ENCODE measurements at regions not wholly inside any gene's neighbourhood (a gene's known extent, or its start where the extent isn't known, plus 50 kb on each side); places are given as distances from the start of the nearest gene placed in this dataset.
"Not testable (repeated sequence)": the region's sequence is repeated elsewhere in the genome, so short reads cannot be mapped to it uniquely, and the experiment has no call there.

GRCh38 chr22:48779661-48780596 is 1047.7 kb downstream of the BRD1 start:
- DNase-seq, result no peak

- DNase-seq, result no peak
These were observed 1048.4 kb downstream of the BRD1 start for GRCh38 chr22:48779211-48779643.

GRCh38 chr22:48778308-48779195 is 1049.1 kb downstream of the BRD1 start:
- DNase-seq, result no peak

GRCh38 chr22:48772286-48772907 is 1055.3 kb downstream of the BRD1 start:
- no peak for DNase-seq

GRCh38 chr22:48765595-48765994 is 1062.1 kb downstream of the BRD1 start:
- DNase-seq, result no peak

- DNase-seq, result no peak
These were observed 1066.1 kb downstream of the BRD1 start for GRCh38 chr22:48761546-48761945.

GRCh38 chr22:48760481-48761390 is 1066.9 kb downstream of the BRD1 start:
- DNase-seq, result no peak

- no peak for DNase-seq
These were observed 1068.5 kb downstream of the BRD1 start for GRCh38 chr22:48758881-48759875.

GRCh38 chr22:48757985-48758561 is 1069.6 kb downstream of the BRD1 start:
- no peak for DNase-seq

- no peak for DNase-seq
These were observed 1070.1 kb downstream of the BRD1 start for GRCh38 chr22:48757581-48757980.

- DNase-seq, result not testable (repeated sequence)
These were observed 1070.5 kb downstream of the BRD1 start for GRCh38 chr22:48757135-48757534.

- DNase-seq, result no peak
These were observed 1071.2 kb downstream of the BRD1 start for GRCh38 chr22:48756146-48757111.

- no peak for DNase-seq
These were observed 1072.4 kb downstream of the BRD1 start for GRCh38 chr22:48755059-48755949.

GRCh38 chr22:48754611-48755058 is 1073.0 kb downstream of the BRD1 start:
- DNase-seq, result no peak

- DNase-seq, result no peak
These were observed 1073.7 kb downstream of the BRD1 start for GRCh38 chr22:48753752-48754517.

GRCh38 chr22:48753381-48753730 is 1074.3 kb downstream of the BRD1 start:
- DNase-seq, result no peak
